HG03066 (cell line): ENCODE measurements at regions not wholly inside any gene's neighbourhood (a gene's known extent, or its start where the extent isn't known, plus 50 kb on each side); places are given as distances from the start of the nearest gene placed in this dataset.

Source experiments
- ATAC-seq: cut with Tn5 transposase; IDR thresholded peaks from one replicate; pipeline ENCODE4 v1.9.1; 2021; ENCODE audit warnings: low read depth; ENCODE audit not compliant: unreplicated experiment

DNA sequence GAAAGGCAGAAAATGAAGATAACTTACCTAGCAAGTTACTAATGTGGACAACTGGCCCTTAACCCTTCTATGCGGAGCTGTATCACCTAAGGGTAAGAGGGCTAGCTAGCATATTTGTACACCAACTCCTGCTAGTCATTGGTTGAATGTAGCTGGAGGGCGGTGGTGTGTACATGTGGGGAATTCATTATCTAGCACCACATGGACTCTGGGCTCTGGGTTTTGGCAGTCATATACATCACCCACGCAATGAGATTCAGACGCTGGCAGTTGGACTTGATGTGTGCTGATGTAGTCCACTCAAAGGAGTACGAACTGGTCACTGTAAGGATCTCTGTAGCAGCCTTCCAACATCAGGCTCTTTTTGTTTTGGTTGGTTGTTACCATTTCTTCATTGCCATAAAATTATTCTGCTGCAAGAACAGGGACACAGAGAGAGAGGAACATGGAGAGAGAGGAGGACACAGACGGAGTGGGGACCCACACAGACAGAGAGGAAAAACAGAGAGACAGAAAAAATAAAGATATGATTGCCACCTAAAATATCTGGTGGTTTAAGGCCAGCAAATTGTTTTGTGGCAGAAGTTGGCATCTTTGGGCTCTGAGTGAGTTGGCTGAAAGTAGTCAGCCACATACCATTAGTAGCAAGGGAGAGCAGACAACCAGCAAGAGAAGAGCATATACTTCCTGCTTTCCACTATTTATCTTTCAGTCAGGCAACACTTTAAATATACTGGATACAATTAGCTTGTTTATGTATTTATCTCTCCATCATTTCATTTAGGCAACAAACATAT lies 76.7 kb upstream of the MTPN start:
- ATAC-seq = no peak

DNA sequence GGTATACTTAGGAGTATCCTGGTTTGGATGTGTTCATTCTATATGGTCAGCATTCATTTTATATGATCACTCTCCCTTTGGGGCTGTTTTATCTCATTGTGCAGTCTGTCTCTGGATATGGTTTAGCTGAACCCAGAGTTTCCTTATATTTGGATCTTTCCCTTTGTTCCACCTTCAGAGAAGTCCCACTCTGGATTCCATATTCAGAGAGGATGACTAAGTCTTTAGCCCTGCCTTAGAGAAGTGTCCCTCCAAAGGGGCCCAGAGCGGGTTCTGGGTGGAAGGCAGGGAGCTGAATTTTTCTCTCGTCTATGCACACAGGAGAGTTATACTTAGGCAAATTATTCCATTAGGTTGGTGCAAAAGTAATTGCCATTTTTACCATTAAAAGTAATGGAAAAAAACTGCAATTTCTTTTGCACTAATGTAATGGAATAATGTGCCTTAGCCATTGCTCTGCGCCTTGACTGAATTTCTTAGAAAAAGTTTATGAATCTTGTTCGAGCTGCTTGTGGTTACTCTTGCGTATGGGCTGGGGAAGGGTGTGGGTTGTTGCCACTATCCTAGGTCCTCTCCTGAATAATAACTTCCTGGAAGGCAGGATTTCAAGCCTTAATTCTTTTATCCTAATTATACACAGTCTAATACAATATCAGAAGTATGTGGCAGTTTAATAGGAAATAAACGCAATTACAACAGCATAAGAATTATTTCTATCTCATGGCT lies 74.2 kb upstream of the MTPN start:
- no peak for ATAC-seq

DNA sequence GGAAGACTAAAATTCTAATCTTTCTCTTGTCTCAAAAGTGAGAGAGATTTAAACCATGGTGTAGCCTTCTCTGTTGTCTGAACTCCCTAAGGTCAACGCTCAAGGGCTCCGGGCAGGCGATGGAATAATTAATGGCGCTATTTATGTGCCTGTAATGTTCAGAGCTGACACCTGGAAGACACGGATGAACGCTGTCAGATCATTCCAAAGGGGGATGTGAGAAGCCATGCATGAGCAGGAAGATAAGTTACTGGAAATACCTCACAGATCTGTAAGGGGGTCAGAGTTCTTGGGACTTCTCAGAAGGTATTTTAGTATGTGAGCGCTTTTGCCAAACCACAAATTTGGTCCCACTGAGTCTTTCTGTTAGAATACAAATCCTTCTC lies 73.3 kb upstream of the MTPN start:
- no peak for ATAC-seq

DNA sequence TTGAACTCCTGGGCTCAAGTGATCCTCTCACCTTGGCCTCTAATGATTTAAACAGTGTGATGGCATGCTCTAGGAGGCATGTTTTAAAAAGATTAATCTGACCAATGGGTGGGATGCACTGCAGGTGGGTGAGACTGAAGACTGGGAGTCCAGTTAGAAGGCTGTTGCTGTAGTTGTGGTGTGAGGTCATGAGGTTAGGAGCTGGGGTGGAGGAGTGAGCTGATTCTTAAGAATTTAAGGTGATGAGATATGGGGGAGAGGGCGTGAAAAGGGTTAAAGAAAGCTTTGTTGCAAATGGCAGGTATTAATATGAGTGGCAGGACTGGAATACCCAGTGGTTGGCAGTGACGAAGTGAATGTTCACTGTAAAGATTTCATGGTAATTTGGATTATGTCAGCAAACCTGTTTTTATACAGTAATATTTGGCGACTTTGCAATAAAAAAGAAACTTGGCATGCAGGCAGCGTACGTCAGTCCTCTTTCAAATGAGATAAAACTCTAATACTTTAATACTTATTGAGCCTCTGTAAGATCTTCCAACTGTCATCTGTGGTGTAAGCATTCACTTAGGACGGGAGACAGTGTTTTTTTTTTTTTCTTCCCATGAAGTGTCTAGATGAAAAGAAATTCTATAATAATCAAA lies 72.8 kb upstream of the MTPN start:
- ATAC-seq = no peak

DNA sequence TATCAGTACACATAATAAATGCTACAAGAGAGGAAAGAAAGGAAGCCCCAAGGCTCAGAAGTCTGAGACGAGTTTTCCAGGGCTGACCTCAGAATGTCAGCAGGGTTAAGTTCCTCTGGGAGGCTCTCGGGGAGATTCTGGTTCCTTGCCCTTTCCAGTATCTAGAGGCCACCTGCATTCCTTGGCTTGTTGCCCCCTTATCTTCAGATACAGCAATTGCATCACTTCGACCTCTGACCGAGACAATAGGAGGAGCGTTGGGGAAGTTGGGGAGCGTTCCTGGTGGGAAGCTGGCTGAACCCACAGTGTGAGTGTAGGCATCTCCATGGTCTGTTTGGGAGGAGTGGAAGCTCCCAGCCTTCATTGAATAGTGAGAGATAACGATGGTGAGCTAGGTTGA lies 72.0 kb upstream of the MTPN start:
- no peak for ATAC-seq

DNA sequence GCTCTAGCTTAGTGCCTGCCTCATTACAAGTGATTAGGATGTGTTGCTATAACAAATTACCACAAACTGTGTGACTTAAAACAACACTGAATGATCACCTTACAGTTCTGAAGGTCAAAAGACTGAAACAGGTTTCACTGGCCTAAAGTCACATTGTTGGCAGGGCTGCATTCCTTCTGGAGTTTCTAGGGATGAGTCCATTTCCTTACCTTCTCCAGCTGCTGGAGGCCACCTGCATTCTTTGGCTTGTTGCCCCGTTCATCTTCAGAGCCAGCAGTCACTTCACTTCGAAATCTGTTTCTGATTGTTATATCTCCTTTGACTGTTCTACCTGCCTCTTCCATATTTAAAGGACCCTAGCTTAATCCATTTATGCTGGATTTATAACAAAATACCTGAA lies 69.4 kb upstream of the MTPN start:
- ATAC-seq = no peak

DNA sequence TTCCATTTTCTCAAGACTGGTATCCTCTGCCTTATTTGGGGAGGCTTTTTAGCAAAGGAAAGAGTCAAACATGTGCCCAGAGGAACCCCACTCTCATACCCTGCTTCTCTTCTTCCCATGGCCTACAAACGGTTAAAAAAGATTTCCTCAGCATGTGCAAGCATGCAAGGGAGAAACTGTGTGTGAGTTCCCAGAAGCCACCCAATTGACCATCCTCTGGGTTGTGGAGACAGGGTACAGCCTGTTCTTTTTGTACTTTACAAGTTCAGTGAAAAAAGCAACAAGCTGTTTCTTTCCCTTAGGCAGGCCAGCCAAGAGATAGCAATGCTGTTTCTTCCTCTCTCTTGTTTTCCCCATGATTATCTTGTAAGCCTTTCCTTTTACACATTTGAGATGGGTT lies 68.8 kb upstream of the MTPN start:
- no peak for ATAC-seq

DNA sequence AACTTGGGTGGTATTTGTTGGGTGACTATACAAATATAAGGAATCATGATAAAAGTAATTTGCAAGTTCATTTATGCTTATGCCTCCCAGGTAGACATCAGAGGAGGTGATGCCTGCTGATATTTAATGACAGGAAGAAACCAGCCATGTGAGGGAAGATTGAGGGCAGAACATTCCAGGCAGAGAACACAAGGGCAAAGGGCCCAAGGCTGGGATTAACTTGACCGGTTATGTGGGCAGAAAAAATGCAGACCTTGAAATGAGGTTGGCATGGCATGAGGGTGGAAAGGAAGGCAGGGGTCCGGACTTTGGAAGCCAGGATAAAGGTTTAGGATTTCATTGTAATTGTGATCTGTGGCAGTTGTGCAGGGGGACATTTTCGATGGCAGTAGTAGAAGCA lies 68.0 kb upstream of the MTPN start:
- ATAC-seq = no peak

DNA sequence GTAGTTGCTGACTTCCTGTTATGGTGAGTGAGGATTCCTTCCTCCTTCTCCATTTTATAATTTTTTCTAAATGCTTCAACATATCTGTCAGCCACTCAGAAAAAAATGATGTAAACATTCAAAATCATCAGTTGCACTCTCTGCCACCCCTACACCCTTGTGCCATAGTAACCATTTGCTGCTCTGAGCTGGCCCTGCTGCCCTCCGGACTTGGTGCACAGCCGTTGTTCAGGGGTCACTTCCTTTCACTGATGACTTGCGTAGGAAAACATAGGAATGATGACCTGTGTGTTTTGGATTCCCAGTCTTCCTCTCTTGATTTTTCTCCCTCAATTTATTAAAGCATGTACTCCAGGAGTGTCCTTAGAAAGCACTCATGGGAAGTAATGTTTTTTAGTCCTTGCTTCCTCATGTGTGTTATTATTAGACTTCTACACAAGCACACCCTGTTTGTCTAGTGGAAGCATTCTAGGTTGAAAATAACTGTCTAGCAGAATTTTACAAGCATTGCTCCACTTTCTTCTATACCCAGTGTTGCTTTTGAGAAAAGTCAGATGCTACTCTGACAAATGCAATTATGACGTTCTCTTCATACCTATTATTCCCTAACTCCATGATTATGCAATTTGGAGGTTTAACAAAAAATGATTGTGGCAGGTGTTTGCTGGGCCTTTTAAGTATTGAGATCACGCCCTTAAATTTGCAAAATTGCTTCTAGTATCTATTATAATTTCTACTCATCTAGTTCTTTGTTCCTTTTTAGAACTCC lies 62.6 kb upstream of the MTPN start:
- no peak for ATAC-seq

DNA sequence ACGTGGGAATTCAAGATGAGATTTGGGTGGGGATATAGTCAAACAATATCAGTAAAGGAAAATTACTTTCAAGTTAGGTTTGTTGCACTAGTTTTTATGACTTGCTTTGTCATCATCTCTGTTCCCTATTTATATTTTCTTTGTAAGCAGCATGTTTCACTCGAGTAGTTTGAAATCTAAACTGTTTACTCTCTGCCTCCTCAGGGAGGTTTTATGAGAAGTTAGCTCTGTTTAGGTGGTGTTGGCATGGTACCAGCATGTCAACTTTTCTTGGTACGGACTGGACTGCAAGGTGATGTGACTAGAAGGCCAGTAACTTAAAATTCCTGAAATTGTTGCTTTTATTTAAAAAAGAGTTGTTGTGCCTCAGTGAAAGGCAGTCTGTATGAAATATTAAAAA lies 59.2 kb upstream of the MTPN start:
- no peak for ATAC-seq

DNA sequence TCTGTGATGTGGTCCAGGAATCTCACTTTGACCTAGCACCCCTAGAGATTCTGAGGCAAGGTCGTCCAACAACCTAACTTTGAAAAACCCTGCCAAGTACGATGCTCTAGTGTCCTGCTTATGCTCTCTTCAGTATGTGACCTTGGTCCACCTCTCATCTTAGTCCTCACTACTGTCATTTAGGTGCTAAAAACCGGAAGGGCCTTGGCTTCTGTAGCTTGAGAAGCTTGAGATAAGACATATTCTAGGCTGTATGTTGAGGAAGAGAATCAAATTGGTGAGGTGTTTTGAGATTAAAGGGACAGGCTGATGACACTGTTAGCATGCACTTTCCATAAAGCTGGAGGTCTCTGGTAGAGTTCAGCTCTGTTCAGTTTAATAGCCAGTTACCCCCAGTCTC lies 57.0 kb upstream of the MTPN start:
- no peak for ATAC-seq

DNA sequence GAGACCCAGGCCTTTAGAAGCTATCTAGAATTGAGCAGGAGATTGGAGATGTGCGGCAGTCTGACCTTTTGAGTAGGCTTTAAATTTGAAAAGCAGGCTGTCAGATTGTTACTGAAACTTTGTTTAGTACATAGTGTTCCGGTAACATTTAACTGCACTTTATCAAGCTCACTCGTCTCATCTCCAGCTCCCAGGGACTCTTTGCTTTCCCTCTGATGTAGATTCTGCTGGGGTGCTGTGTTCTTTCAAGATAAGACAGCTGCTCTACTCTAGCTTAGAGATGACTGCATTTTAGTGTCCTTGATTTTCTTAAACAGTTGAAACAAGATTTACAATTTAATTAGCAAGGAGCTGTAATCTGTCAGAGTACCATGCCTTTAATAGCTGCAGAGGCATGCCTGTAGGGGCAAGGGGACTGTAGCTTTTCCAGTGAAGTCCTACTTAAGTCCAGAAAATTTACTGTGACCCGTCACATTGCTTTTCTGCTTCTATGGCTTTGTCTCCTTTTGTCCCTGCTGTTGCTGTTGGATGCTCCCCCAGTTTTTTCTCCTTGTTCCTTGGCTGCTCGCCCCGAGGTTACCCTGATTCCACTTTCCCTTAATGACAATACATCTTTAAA lies 56.4 kb upstream of the MTPN start:
- no peak for ATAC-seq

DNA sequence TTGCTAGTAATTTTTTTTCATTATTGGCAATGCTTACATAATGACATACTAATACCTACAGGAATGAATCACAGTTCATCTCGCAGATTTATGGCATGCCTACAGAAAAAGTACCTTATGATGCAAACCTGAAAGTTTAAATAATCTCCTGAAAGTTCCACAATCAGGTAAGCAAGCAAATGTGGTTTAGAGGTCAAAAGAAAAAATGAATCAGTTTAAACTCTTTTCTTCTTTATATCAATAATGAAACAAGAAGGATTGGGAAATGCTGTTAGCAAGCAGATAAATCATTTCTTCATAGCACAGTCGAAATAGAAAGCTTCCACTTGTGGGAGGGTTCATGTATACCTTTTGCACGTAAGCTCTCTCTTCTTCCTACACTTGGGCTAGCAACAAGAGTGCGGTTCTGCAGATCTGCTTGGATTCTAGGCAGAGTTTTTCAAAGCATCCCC lies 53.7 kb upstream of the MTPN start:
- peak; percentile 81 for ATAC-seq

DNA sequence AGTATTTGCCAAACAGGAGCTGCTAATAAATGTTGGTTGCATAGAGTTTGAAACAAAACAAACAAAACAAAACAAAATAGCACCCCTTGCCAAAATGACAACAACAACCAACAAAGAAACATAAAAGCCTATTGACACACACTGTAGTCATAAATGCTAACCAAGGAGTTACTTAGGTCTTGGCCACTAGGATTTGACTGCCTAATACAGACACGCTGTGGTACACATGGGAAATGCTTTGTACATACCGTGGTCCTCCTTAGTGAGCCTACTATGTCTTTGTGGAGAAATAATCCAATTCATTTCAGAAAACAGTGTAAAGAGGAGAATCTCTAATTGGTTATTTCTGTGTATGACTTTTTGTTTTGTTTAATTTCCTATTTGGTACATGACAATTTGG lies 53.2 kb upstream of the MTPN start:
- ATAC-seq = no peak

DNA sequence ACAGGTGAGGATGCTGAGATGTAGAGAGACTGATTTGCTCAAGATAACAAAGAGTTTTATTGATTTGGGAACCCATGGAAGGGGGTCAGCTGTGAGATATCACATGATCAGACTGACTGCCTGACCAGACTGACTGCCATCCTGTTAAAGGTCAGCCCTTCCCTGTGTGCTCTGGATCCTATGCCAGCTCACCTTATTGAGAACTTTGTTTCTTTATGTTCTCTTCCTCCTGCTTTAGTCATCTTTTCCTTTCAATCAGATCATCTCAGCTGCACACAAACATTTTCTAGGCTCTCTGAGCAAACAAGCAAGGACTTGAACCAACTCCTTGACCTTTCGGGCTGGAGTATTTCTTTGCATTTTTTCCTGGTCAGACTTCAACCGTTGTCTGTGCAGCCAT lies 50.0 kb upstream of the MTPN start:
- no peak for ATAC-seq
